HG02852 (cell line): ENCODE measurements at regions not wholly inside any gene's neighbourhood (a gene's known extent, or its start where the extent isn't known, plus 50 kb on each side); places are given as distances from the start of the nearest gene placed in this dataset.
"Not testable (repeated sequence)": the region's sequence is repeated elsewhere in the genome, so short reads cannot be mapped to it uniquely, and the experiment has no call there.

Source experiments
- ATAC-seq: cut with Tn5 transposase; IDR thresholded peaks from one replicate; pipeline ENCODE4 v1.9.1; 2021; ENCODE audit warnings: mild to moderate bottlenecking, moderate library complexity; ENCODE audit not compliant: unreplicated experiment

DNA sequence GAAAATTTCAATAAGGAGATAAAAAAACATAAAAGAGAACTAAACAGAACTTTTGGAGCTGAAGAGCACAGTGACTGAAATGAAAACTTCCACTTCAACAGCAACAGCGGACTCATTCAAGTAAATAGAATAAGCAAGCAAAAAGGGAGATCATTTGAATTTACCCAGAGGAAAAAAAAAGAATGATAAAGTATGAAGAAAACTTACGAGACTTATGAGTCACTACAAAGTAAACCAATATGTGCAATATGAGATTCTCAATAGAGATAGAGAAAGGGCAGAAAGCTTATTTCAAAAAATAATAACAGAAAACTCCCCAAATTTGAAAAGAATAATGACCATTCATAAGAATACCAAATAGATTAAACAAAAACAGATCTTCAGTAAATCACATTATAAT is 1605.7 kb upstream of the CDH6 start:
- no peak for ATAC-seq

- no peak for ATAC-seq
These were observed 1625.5 kb upstream of the CDH6 start for GRCh38 chr5:29568028-29568427.

DNA sequence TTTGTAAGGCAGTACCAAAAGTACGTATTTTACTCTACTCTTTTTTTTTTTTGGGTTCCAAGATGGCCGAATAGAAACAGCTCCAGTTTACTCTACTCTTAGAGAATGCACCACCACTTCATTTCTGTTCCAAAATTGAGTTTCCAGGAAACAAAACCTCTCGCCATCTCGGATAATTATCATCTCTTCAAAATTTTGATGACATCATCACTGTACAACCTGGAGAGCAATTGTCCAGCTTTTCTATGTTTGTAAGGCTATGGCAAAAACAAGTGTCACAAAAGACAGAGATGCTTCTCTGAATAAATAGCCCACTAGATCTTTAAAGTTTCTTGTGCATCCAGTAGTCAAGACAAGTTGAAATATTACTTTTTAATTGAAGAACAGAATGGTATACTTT is 1631.9 kb upstream of the CDH6 start:
- no peak for ATAC-seq

GRCh38 chr5:29550523-29550922 is 1643.0 kb upstream of the CDH6 start:
- no peak for ATAC-seq

DNA sequence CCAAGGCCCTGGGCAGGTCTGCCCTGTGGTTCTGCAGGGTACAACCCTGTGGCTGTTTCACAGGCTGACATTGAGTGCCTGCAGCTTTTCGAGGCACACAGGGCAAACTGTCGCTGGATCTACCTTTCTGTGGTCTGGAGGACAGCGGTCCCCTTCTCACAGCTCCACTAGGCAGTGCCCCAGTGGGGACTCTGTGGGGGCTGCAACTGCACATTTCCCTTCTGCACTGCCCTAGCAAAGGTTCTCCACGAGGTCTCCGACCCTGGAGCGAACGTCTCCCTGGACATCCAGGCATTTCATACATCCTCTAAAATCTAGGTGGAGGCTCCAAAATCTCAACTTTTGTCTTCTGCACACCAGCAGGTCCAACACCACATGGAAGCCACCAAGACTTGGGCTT is 1645.2 kb upstream of the CDH6 start:
- no peak for ATAC-seq

DNA sequence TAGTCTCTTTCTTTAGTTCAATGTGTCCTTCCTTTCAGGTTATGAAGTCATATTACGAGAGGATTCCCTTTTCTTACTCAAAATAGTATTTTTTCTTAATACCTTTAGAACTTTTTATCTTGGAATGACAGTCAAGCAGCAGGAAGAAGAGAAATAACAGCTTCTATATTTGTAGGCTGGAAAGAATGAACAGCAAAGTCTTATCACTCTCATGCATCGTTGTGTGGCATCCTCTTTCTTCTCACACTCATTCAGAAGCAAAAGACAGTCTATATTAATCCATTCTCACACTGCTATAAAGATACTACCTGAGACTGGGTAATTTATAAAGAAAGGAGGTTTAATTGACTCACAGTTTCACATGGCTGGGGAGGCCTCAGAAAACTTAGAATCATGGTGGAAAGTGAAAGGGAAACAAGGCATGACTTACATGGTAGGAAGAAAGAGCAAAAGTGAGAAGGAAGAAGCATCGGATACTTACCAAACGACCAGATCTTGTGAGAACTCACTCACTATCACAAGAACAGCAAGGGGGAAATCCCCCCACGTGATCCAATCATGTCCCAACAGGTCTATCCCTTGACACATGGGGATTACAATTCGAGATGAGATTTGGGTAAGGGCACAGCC is 1646.1 kb upstream of the CDH6 start:
- ATAC-seq: no peak

- no peak for ATAC-seq
These were observed 1650.0 kb upstream of the CDH6 start for GRCh38 chr5:29543501-29543900.

- ATAC-seq: no peak
These were observed 1669.3 kb upstream of the CDH6 start for GRCh38 chr5:29524227-29524626.

DNA sequence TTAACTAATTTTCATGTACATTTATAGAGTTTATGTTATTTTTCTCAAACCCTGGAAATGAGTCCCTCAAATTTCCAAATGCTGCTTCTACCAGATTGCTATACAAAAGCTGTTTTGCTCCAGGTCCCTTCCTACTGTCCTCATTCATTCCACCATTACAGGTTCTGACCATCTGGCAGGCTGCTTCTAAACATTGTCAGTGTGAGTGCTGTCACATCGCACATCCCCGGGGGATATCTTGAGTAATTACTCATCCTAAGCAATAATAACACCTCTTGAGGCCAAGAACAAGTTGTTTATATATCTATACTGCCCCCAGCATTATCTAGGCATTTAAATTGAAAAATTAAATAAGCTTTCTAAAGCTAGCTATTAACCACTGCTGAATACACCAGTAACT is 1675.3 kb upstream of the CDH6 start:
- no peak for ATAC-seq

GRCh38 chr5:29516224-29516623 is 1677.3 kb upstream of the CDH6 start:
- no peak for ATAC-seq

- ATAC-seq: no peak
These were observed 1685.4 kb upstream of the CDH6 start for GRCh38 chr5:29508131-29508530.

DNA sequence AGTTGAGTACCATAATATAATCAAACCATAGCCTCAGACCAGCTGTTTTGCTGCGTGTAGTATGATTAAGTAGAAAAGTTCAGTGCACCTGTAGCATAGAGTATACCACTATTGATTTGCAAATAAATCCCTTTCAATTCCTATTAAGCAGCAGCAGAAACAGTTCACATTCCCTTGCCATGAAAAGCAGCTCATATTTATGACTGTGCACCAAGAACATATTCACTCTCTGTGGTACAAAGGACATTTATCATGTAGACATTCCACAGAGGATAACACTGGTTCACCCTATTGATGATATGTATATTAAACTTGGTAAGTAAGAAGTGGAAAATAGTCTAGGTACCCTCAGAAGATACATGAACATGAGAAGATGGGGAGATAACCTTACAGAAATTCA is 1689.1 kb upstream of the CDH6 start:
- no peak for ATAC-seq

DNA sequence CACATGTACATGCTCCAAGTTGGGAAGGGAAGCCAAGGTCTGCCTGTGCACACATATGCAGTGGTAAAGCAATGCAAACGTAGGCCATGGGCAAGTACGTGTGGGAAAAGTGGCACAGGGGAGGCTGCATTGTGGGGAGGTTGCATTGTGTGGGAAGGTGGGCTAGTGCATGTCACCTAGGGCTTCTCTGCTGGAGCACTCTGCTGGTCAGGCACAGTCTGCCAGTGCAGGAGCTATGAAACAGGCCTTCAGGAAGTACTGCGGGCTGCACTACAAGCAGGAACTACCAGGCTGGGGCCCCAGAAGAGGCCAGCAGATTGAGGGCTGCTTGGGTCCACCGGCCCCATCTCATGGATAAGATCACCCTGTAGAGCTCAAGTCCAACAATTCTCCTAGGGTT is 1694.6 kb upstream of the CDH6 start:
- ATAC-seq: no peak

GRCh38 chr5:29498412-29498811 is 1695.1 kb upstream of the CDH6 start:
- no peak for ATAC-seq

DNA sequence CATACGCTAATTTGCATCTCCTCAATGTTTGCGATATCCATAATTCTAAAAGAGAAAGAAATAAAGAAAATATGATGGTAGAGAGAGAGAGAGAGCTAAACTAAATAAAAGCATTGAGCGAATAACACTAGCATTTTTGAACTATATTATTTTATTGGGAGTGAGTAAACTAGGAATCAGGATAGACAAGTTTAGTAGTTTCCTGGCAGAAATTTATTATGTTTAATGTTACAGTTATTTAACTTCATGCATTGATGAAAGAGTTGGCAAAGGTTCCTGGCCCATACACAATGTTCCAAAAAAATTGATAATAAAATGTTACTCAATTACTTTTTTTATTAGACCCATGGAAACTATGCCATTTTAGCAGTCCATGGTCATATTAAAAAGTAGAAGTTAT is 1708.2 kb upstream of the CDH6 start:
- no peak for ATAC-seq

GRCh38 chr5:29469581-29469980 is 1723.9 kb upstream of the CDH6 start:
- ATAC-seq: no peak

DNA sequence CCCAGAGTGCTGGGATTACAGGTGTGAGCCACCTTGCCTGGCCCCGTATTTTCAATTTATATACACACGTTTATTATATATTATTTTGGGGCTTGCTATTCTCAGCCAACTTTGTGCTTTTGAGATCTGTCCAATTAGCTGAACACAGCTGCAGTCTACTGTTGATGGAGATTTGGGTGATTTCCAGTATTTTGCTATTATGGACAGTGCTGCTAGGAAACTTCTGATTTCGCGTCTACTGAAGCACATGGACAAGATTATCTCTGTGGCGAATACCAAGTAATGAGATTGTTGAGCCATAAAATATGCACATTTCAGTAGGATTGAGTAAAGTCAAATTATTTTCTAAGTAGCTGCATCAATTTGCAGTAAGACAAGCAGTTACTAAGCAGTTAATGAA is 1731.2 kb upstream of the CDH6 start:
- ATAC-seq: no peak

- no peak for ATAC-seq
These were observed 1732.4 kb upstream of the CDH6 start for GRCh38 chr5:29460971-29461559.

GRCh38 chr5:29451004-29451403 is 1742.5 kb upstream of the CDH6 start:
- not testable (repeated sequence) for ATAC-seq

- no peak for ATAC-seq
These were observed 1778.8 kb upstream of the CDH6 start for GRCh38 chr5:29414681-29415080.

DNA sequence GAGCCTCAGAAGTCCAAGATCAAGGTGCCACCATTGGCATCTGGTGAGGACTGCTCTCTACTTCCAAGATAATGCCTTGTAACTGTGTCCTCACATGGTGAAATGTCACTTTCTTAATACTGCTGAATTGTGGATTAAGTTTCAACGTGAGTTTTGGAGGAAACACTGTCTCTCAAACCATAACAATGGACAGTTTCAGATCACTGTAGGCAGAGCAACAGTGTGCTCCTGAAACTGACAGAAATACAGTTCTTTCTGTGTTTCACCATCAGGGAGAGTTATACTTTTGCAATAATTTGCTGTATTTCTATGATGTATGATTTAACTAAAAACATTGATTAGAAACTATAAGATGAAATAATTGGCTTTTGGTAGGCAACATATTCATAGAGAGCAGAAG is 1780.5 kb upstream of the CDH6 start:
- ATAC-seq: no peak

DNA sequence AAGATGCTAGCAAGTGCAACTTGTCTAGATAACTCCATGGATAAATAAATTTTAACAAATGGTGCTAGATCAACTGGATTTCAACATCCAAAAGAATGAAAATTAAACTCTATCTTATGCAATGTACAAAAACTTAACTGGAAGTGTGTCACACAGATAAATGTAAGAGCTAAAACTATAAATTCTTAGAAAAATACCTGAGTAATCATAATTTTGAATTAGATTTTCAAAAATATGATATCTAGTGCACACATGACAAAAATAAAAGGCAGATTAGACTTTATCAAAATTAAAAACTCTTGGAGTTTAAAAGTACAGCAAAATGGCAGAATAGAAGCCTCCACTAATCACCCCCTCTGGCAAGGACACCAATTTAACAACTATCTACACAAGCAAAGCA is 1791.2 kb upstream of the CDH6 start:
- ATAC-seq: no peak

DNA sequence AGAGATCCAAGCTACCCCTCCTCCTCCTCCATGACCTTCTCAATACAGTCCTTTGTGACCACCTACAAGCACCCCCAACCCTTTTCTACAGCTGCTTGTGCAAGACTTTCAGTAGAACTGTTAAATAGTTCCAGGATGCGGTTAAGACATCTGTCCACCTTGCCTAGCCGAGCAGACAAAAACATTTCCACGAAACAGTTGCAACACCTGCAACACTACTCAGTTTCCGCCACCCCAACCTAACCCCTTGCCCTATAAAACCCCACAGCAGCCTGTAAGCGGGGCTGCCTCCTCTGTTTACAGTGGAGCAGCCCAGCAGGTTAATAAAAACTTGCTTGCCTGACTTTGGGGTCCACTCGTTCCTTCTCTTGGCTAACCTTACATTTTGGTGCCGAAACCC is 1803.5 kb upstream of the CDH6 start:
- ATAC-seq: no peak
